ENCODE measurements at regions not wholly inside any gene's neighbourhood (a gene's known extent, or its start where the extent isn't known, plus 50 kb on each side); places are given as distances from the start of the nearest gene placed in this dataset.

GRCh38 chr1:232578651-232579195, 51.2 kb downstream of the SIPA1L2 start:
- TF ChIP-seq CREB5 (CRISPR knock-in tag; IDR thresholded peaks at IDR 0.05; ENCODE audit: low read depth) (no peak), SNAI2 (CRISPR knock-in tag; IDR thresholded peaks at IDR 0.05) (no peak), RARB (CRISPR knock-in tag; IDR thresholded peaks at IDR 0.05) (no peak), CSDC2 (CRISPR knock-in tag; IDR thresholded peaks at IDR 0.05) (no peak), POU6F1 (CRISPR knock-in tag; IDR thresholded peaks at IDR 0.05; ENCODE audit: borderline replicate concordance, low read depth) (no peak)
- no peak for ATAC-seq

- no peak for TF ChIP-seq TSHZ2 (CRISPR knock-in tag; IDR thresholded peaks at IDR 0.05)
- ATAC-seq, result no peak
These were observed 52.2 kb downstream of the SIPA1L2 start for GRCh38 chr1:232577772-232578171.

- no peak for TF ChIP-seq POU6F1 (CRISPR knock-in tag; IDR thresholded peaks at IDR 0.05; ENCODE audit: borderline replicate concordance, low read depth)
- no peak for TF ChIP-seq TOX (CRISPR knock-in tag; IDR thresholded peaks at IDR 0.05; ENCODE audit: borderline replicate concordance)
- TF ChIP-seq PPARA (CRISPR knock-in tag; IDR thresholded peaks at IDR 0.05; ENCODE audit: borderline replicate concordance), result no peak
- TF ChIP-seq ARNTL (CRISPR knock-in tag; IDR thresholded peaks at IDR 0.05; ENCODE audit: borderline replicate concordance, low read depth), result no peak
- TF ChIP-seq GLIS3 (CRISPR knock-in tag; IDR thresholded peaks at IDR 0.05), result no peak
- no peak for TF ChIP-seq ZFP30 (CRISPR knock-in tag; IDR thresholded peaks at IDR 0.05)
- TF ChIP-seq CREB5 (CRISPR knock-in tag; IDR thresholded peaks at IDR 0.05; ENCODE audit: low read depth), result no peak
- TF ChIP-seq ESRRG (CRISPR knock-in tag; IDR thresholded peaks at IDR 0.05), result no peak
- no peak for TF ChIP-seq ISL1 (CRISPR knock-in tag; IDR thresholded peaks at IDR 0.05)
- ATAC-seq, result no peak
These were observed 53.4 kb downstream of the SIPA1L2 start for GRCh38 chr1:232576537-232576936.

- TF ChIP-seq TSHZ2 (CRISPR knock-in tag; IDR thresholded peaks at IDR 0.05) (no peak), ZC3H10 (CRISPR knock-in tag; IDR thresholded peaks at IDR 0.05) (no peak), CSDC2 (CRISPR knock-in tag; IDR thresholded peaks at IDR 0.05) (0 out of 2 replicates have a peak, but pooled peaks have one; percentile 31), PATZ1 (CRISPR knock-in tag; IDR thresholded peaks at IDR 0.05; ENCODE audit: borderline replicate concordance) (no peak), ARNTL (CRISPR knock-in tag; IDR thresholded peaks at IDR 0.05; ENCODE audit: borderline replicate concordance, low read depth) (no peak), SNAI2 (CRISPR knock-in tag; IDR thresholded peaks at IDR 0.05) (no peak), CSRNP3 (CRISPR knock-in tag; IDR thresholded peaks at IDR 0.05) (no peak)
- ATAC-seq, result no peak
These were observed 54.2 kb downstream of the SIPA1L2 start for GRCh38 chr1:232575763-232576040.
